ENCODE measurements at regions not wholly inside any gene's neighbourhood (a gene's known extent, or its start where the extent isn't known, plus 50 kb on each side); places are given as distances from the start of the nearest gene placed in this dataset.
"Not testable (repeated sequence)": the region's sequence is repeated elsewhere in the genome, so short reads cannot be mapped to it uniquely, and the experiment has no call there.

GRCh38 chrX:109184506-109185139, 297.3 kb downstream of the GUCY2F start:
- no peaks in the 10 kb centered on the region for H3K36me3 ChIP-seq
- Mint-ChIP-seq H3K9me3 (no peaks in the 10 kb centered on the region), H3K27ac (no peak overlapping the region), H3K4me3 (no peak overlapping the region), H3K4me1 (no peaks in the 10 kb centered on the region), H3K27me3 (ENCODE audit: insufficient read depth, low read depth) (peaks cover 5% of the 10 kb centered on the region), H3K36me3 (no peaks in the 10 kb centered on the region)
- H4K20me1 ChIP-seq (ENCODE audit: low read depth): no peaks in the 10 kb centered on the region
- no peak for TF ChIP-seq CTCF (IDR thresholded peaks at IDR 0.05)
- no peak for TF ChIP-seq EZH2phosphoT487 (IDR thresholded peaks at IDR 0.05)
- no peak for TF ChIP-seq EZH2 (IDR thresholded peaks at IDR 0.05)
- peak overlapping the region; percentile 8 for H3K4me2 ChIP-seq
- no peak for DNase-seq (ENCODE audit: low spot score)
- peaks cover 37% of the 10 kb centered on the region for H3K4me1 ChIP-seq
- H3K9ac ChIP-seq: no peak overlapping the region
- H3K79me2 ChIP-seq (ENCODE audit: low read depth): no peaks in the 10 kb centered on the region
- H3K27me3 ChIP-seq: no peaks in the 10 kb centered on the region
- H3K27ac ChIP-seq: no peak overlapping the region
- no peaks in the 10 kb centered on the region for H3K9me3 ChIP-seq (ENCODE audit: low read depth)
- no peak overlapping the region for H2AFZ ChIP-seq (replicated peaks)
- H3F3A ChIP-seq (ENCODE audit: low read depth): no peaks in the 10 kb centered on the region
- H3K4me3 ChIP-seq: no peak overlapping the region

DNA sequence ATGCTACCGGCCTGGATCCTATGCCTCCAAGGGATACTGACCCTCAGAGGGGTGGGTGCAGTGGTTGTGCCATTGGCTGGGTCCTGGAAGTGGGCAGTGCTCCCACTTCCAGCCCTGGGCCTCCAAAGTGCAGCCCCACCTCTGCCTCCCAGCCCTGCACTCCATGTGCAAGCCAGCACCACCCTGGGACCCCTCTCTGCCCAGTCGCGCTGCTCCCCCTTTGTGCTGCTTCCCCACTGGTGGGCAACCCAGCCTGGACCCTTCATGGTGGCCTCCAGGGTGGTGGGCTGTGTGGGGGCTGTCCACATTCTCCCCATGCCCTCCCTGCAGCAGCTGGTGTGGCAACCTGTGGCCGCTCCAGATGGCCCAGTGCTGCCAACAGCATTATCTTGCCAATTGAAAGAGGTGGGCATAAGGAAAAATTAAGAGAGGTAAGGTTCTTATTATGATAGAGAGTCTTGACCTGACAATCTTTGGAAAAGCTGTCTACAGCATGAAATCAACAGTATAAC, 309.7 kb downstream of the GUCY2F start:
- H3K4me3 Mint-ChIP-seq: no peak overlapping the region
- TF ChIP-seq EZH2phosphoT487 (IDR thresholded peaks at IDR 0.05) (no peak), EZH2 (IDR thresholded peaks at IDR 0.05) (no peak)
- H3K4me1 ChIP-seq: no peaks in the 10 kb centered on the region

DNA sequence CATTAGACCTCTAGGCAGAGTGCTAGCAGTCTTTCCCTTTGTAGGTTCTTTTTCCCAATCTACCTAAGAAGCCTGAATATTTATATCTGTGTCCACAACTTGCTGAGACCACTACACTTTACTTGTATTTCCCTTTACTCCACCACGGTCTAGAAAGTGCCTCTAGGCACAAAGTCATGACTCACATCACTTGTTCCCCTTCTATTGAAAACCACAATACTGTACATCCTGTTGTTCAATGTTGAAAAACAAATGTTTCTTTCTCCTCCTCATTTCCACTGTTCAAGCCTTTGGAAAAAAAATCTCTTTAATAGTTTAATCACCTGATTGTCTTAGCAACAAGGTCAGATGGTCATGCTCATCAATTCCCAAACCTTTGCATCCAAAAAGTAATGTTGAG, 326.7 kb downstream of the GUCY2F start:
- H3K4me3 ChIP-seq: no peak overlapping the region
- H3K27me3 Mint-ChIP-seq (ENCODE audit: insufficient read depth, low read depth): no peaks in the 10 kb centered on the region
- no peaks in the 10 kb centered on the region for H3K4me1 ChIP-seq
- no peak overlapping the region for H3K4me2 ChIP-seq
- no peaks in the 10 kb centered on the region for H3K36me3 ChIP-seq
- H3K27ac Mint-ChIP-seq: no peak overlapping the region
- H3K9ac ChIP-seq: no peak overlapping the region
- H3K9me3 ChIP-seq (ENCODE audit: low read depth): peaks cover 3% of the 10 kb centered on the region
- H3K27ac ChIP-seq: no peak overlapping the region
- TF ChIP-seq EZH2phosphoT487 (IDR thresholded peaks at IDR 0.05): no peak
- no peak for TF ChIP-seq EZH2 (IDR thresholded peaks at IDR 0.05)
- TF ChIP-seq CTCF (IDR thresholded peaks at IDR 0.05): no peak
- H2AFZ ChIP-seq (replicated peaks): no peak overlapping the region
- H3K36me3 Mint-ChIP-seq: peaks cover 1% of the 10 kb centered on the region
- no peaks in the 10 kb centered on the region for H4K20me1 ChIP-seq (ENCODE audit: low read depth)
- no peak overlapping the region for H3K4me3 Mint-ChIP-seq
- no peaks in the 10 kb centered on the region for H3K27me3 ChIP-seq
- no peaks in the 10 kb centered on the region for H3F3A ChIP-seq (ENCODE audit: low read depth)
- no peaks in the 10 kb centered on the region for H3K4me1 Mint-ChIP-seq
- H3K9me3 Mint-ChIP-seq: peaks cover 29% of the 10 kb centered on the region
- no peaks in the 10 kb centered on the region for H3K79me2 ChIP-seq (ENCODE audit: low read depth)
- no peak for DNase-seq (ENCODE audit: low spot score)

More for the DNA sequence above, 309.7 kb downstream of the GUCY2F start:
- Histone ChIP-seq H3K9me3 (ENCODE audit: low read depth) (no peaks in the 10 kb centered on the region), H3F3A (ENCODE audit: low read depth) (no peaks in the 10 kb centered on the region), H3K79me2 (ENCODE audit: low read depth) (no peaks in the 10 kb centered on the region), H3K27ac (no peak overlapping the region), H3K27me3 (no peaks in the 10 kb centered on the region), H3K4me3 (no peak overlapping the region), H2AFZ (replicated peaks) (no peak overlapping the region), H3K36me3 (no peaks in the 10 kb centered on the region), H3K9ac (no peak overlapping the region), H3K4me2 (no peak overlapping the region), H4K20me1 (ENCODE audit: low read depth) (no peaks in the 10 kb centered on the region)
- no peak overlapping the region for H3K27ac Mint-ChIP-seq
- H3K4me1 Mint-ChIP-seq: no peaks in the 10 kb centered on the region
- no peaks in the 10 kb centered on the region for H3K36me3 Mint-ChIP-seq
- no peak for DNase-seq (ENCODE audit: low spot score)
- H3K9me3 Mint-ChIP-seq: peaks cover 10% of the 10 kb centered on the region
- peaks cover 2% of the 10 kb centered on the region for H3K27me3 Mint-ChIP-seq (ENCODE audit: insufficient read depth, low read depth)

- H3K9me3 Mint-ChIP-seq: peaks cover 83% of the 10 kb centered on the region
- H3K27ac ChIP-seq; H3K79me2 ChIP-seq (ENCODE audit: low read depth); H4K20me1 ChIP-seq (ENCODE audit: low read depth); H3K27me3 ChIP-seq; H3K4me3 ChIP-seq; H3F3A ChIP-seq (ENCODE audit: low read depth); DNase-seq (ENCODE audit: low spot score); H3K36me3 ChIP-seq; H3K4me3 Mint-ChIP-seq; H3K4me2 ChIP-seq; H3K9me3 ChIP-seq (ENCODE audit: low read depth); H3K27me3 Mint-ChIP-seq (ENCODE audit: insufficient read depth, low read depth); H3K9ac ChIP-seq; H3K4me1 ChIP-seq; H2AFZ ChIP-seq (replicated peaks): not testable (repeated sequence)
- H3K27ac Mint-ChIP-seq: peak overlapping the region; percentile 95
- H3K36me3 Mint-ChIP-seq: peaks cover 17% of the 10 kb centered on the region
- peaks cover 14% of the 10 kb centered on the region for H3K4me1 Mint-ChIP-seq
Observed at GRCh38 chrX:109144173-109144572, 337.7 kb downstream of the GUCY2F start.
